Smooth muscle cell (in vitro differentiated cells): ENCODE measurements at regions not wholly inside any gene's neighbourhood (a gene's known extent, or its start where the extent isn't known, plus 50 kb on each side); places are given as distances from the start of the nearest gene placed in this dataset.

Experiments used
- DNase-seq: peaks from one replicate; lab custom pipeline; 2025; ENCODE audit not compliant: unreplicated experiment; lab: John Stamatoyannopoulos, UW
- H2AFZ ChIP-seq: fragments of 200-600 bp; sonication (generic); 2 replicates; pipeline ENCODE4 v1.6.0; 2016; ENCODE audit warnings: antibody characterized with exemption, low read depth, mild to moderate bottlenecking
- H3F3A ChIP-seq: fragments of 200-600 bp; sonication (generic); 2 replicates; pipeline ENCODE4 v1.6.0; 2017; ENCODE audit warnings: antibody characterized with exemption, low read depth
- H3K27ac ChIP-seq: fragments of 200-600 bp; sonication (generic); 2 replicates; pipeline ENCODE4 v1.5.1; 2016; ENCODE audit warnings: low read depth, mild to moderate bottlenecking
- H3K27me3 ChIP-seq: fragments of 200-600 bp; sonication (generic); 2 replicates; pipeline ENCODE4 v1.6.1; 2016; ENCODE audit warnings: low read depth, mild to moderate bottlenecking
- H3K36me3 ChIP-seq: fragments of 200-600 bp; sonication (generic); 2 replicates; pipeline ENCODE4 v1.5.1; 2016; ENCODE audit warnings: low read depth
- H3K4me1 ChIP-seq: fragments of 200-600 bp; sonication (generic); 2 replicates; pipeline ENCODE4 v1.5.1; 2016; ENCODE audit warnings: low read depth
- H3K4me2 ChIP-seq: fragments of 200-600 bp; sonication (generic); 2 replicates; pipeline ENCODE4 v1.6.0; 2016; ENCODE audit warnings: mild to moderate bottlenecking
- H3K4me3 ChIP-seq: fragments of 200-600 bp; sonication (generic); 2 replicates; pipeline ENCODE4 v1.5.1; 2016; ENCODE audit warnings: mild to moderate bottlenecking
- H3K79me2 ChIP-seq: fragments of 200-600 bp; sonication (generic); 2 replicates; pipeline ENCODE4 v1.6.0; 2016; ENCODE audit warnings: low read depth, mild to moderate bottlenecking
- H3K9ac ChIP-seq: fragments of 200-600 bp; sonication (generic); 2 replicates; pipeline ENCODE4 v1.6.0; 2016; ENCODE audit warnings: low read depth
- H3K9me3 ChIP-seq: fragments of 200-600 bp; sonication (generic); replicated peaks from 2 replicates; pipeline ENCODE4 v1.5.1; 2016; ENCODE audit warnings: low read depth
- H4K20me1 ChIP-seq: fragments of 200-600 bp; sonication (generic); 2 replicates; pipeline ENCODE4 v1.6.0; 2016; ENCODE audit warnings: low read depth
- WGBS: methylation state at CpG from one replicate; pipeline ENCODE4 v1.1.7; 2016; ENCODE audit warnings: low lambda C conversion rate; 5-methylcytosine and 5-hydroxymethylcytosine counted together
- TF ChIP-seq, protein P1 (sequence below): fragments of 200-600 bp; sonication (generic); IDR thresholded peaks from 2 replicates; pipeline ENCODE4 v1.5.1; 2017; ENCODE audit warnings: borderline replicate concordance, mild to moderate bottlenecking, antibody characterized with exemption; ENCODE audit not compliant: insufficient read depth, poor library complexity, severe bottlenecking

DNA sequence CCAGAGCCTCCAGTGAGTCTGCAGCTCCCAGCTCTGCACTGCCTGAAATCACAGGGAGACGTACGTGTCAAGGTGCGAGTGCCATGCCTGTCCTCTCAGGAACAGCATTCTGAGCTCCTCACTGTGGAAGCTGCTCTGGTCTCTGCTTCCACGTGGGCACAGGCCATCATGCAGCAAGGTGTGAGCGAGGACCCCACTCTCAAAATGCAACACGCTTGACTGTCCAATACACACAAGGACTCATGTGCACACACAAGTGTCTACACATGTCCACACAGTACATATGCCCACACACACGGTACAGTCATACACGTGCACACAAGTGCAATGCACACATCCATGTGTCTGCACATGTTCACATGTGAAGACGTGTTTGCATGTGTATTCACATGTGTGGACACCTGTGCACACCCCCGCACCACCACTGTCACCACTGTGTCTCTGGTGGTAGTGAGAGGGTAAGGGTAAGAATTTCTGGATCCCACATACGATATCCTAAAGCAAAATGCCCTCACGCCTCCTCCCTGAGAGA is 260.5 kb downstream of the DLL1 start:
- no peak overlapping the region for H3K4me2 ChIP-seq
- no peak for DNase-seq
- no peaks in the 10 kb centered on the region for H3K36me3 ChIP-seq
- no peaks in the 10 kb centered on the region for H3F3A ChIP-seq
- H3K4me1 ChIP-seq, result no peaks in the 10 kb centered on the region
- no peaks in the 10 kb centered on the region for H3K27me3 ChIP-seq
- no peak overlapping the region for H3K9ac ChIP-seq
- no peaks in the 10 kb centered on the region for H3K79me2 ChIP-seq
- no peaks in the 10 kb centered on the region for H4K20me1 ChIP-seq
- H3K27ac ChIP-seq, result no peak overlapping the region
- H2AFZ ChIP-seq, result no peak overlapping the region
- TF ChIP-seq, protein P1, sequence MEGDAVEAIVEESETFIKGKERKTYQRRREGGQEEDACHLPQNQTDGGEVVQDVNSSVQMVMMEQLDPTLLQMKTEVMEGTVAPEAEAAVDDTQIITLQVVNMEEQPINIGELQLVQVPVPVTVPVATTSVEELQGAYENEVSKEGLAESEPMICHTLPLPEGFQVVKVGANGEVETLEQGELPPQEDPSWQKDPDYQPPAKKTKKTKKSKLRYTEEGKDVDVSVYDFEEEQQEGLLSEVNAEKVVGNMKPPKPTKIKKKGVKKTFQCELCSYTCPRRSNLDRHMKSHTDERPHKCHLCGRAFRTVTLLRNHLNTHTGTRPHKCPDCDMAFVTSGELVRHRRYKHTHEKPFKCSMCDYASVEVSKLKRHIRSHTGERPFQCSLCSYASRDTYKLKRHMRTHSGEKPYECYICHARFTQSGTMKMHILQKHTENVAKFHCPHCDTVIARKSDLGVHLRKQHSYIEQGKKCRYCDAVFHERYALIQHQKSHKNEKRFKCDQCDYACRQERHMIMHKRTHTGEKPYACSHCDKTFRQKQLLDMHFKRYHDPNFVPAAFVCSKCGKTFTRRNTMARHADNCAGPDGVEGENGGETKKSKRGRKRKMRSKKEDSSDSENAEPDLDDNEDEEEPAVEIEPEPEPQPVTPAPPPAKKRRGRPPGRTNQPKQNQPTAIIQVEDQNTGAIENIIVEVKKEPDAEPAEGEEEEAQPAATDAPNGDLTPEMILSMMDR, result no peak
- no peaks in the 10 kb centered on the region for H3K9me3 ChIP-seq
- WGBS, result 91% methylated on average over 12 of the region's 12 CpGs
- H3K4me3 ChIP-seq, result no peak overlapping the region

DNA sequence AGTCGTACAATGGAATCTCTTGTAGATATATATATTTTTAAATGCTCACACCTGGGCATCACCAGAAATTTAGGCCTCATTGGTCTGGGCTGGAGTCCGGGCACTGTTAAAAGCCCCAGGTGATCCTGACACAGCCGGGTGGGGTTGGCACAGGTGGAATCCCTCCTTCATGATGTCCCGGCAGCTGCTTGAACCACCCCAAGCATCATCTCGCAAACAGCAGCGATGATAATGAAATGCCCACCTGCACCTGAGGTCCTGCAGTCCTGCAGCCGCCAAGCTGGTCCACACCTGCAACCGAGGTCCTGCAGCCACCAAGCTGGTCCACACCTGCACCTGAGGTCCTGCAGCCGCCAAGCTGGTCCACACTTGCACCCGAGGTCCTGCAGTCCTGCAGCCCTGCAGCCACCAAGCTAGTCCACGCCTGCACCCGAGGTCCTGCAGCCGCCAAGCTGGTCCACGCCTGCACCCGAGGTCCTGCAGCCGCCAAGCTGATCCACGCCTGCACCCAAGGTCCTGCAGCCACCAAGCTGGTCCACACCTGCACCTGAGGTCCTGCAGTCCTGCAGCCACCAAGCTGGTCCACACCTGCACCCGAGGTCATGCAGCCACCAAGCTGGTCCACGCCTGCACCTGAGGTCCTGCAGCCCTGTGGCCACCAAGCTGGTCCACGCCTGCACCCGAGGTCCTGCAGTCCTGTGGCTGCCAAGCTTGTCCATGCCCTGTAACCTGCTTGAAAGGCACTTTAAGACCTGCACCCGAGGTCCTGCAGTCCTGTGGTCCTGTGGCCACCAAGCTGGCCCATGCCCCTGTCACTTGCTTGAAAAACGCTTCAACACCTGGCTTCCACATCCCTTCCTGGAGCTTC is 261.2 kb downstream of the DLL1 start:
- H3K27me3 ChIP-seq, result no peaks in the 10 kb centered on the region
- H4K20me1 ChIP-seq, result no peaks in the 10 kb centered on the region
- H3K36me3 ChIP-seq, result no peaks in the 10 kb centered on the region
- no peaks in the 10 kb centered on the region for H3K79me2 ChIP-seq
- no peak overlapping the region for H2AFZ ChIP-seq
- no peak overlapping the region for H3K27ac ChIP-seq
- TF ChIP-seq, protein P1, result no peak
- no peak for DNase-seq
- no peaks in the 10 kb centered on the region for H3K9me3 ChIP-seq
- no peak overlapping the region for H3K9ac ChIP-seq
- no peak overlapping the region for H3K4me2 ChIP-seq
- no peak overlapping the region for H3K4me3 ChIP-seq
- H3F3A ChIP-seq, result no peaks in the 10 kb centered on the region
- H3K4me1 ChIP-seq, result no peaks in the 10 kb centered on the region
- WGBS, result 93% methylated on average over 23 of the region's 23 CpGs

DNA sequence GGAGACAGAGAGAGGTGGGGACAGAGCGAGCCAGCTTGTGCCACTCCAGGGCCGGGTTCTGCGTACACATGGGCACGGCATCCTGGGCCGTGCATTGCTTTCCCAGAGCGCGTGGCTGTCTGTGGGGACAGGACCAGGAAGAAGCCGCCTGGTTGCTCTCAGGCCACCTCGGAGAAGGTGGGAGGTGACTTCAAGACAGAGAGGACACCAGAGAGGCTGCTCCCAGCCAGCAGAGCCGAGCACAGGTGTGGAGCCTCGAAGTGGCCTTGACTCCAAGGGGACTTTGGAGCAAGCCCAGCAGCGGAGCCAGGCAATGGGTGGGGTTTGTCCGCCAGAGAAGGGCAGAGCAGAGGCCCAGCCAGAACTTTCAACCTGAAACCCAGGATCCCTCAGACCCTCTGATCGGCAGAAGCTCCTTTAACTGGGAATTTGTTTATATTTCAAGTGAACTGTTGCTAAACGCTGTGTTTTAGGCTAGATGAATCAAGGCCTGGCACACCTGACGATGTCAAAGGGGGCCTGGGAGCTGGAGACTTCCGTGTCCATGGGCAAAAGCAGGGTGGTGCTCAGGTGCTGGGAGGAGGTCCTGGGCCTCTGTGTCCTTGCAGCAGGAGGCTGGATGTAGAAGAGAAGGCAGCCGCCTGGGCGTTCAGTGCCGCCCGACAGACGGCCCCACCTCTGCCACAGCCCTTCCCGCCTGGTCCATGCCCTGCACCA is 262.1 kb downstream of the DLL1 start:
- Histone ChIP-seq H3K9ac (no peak overlapping the region), H3F3A (no peaks in the 10 kb centered on the region), H3K4me2 (no peak overlapping the region), H3K36me3 (no peaks in the 10 kb centered on the region), H3K9me3 (no peaks in the 10 kb centered on the region), H2AFZ (no peak overlapping the region), H3K4me1 (no peaks in the 10 kb centered on the region), H3K27me3 (no peaks in the 10 kb centered on the region), H3K27ac (no peak overlapping the region), H3K79me2 (no peaks in the 10 kb centered on the region), H4K20me1 (no peaks in the 10 kb centered on the region), H3K4me3 (no peak overlapping the region)
- no peak for DNase-seq
- 90% methylated on average over 18 of the region's 23 CpGs for WGBS
- TF ChIP-seq, protein P1, result no peak
